Peyer's patch (tissue), 4 donors: ENCODE measurements at regions not wholly inside any gene's neighbourhood (a gene's known extent, or its start where the extent isn't known, plus 50 kb on each side); places are given as distances from the start of the nearest gene placed in this dataset.

Experiments
- DNase-seq, 3 donors: peaks; one replicate each; pipeline ENCODE4 v3.0.0-alpha.2; 2017 to 2019
- H3K27ac ChIP-seq, 4 donors: fragments of 200-600 bp; sonication (generic); one replicate each; pipeline ENCODE4 v1.5.1; 2016 to 2019
- H3K27me3 ChIP-seq, 2 donors: fragments of 200-600 bp; sonication (generic); one replicate each; pipeline ENCODE4 v1.5.1; 2019
- H3K36me3 ChIP-seq, 3 donors: fragments of 200-600 bp; sonication (generic); one replicate each; pipeline ENCODE4 v1.5.1; 2016 to 2019
- H3K4me1 ChIP-seq, 4 donors: fragments of 200-600 bp; sonication (generic); one replicate each; pipeline ENCODE4 v1.5.1; 2016 to 2019
- H3K4me3 ChIP-seq, 4 donors: fragments of 200-600 bp; sonication (generic); 1 replicate in 3 of 4; 2 replicates in 1 of 4; pipeline ENCODE4 v1.5.1; 2016 to 2019; ENCODE audit warnings: mild to moderate bottlenecking in 1 of 4
- H3K9me3 ChIP-seq, 4 donors: fragments of 200-600 bp; sonication (generic); one replicate each; pipeline ENCODE4 v1.5.1; 2016 to 2019; ENCODE audit warnings: mild to moderate bottlenecking in 1 of 4
- CTCF ChIP-seq, 6 experiments: fragments of 450-650 bp in 4 of 6; fragments of 200-600 bp in 2 of 6; sonication (generic) in 1 of 6; IDR thresholded peaks; one replicate each; pipeline ENCODE4 v1.5.1; 2017 to 2019; ENCODE audit warnings: antibody characterized with exemption in 6 of 6, mild to moderate bottlenecking in 3 of 6, moderate library complexity in 1 of 6
- POLR2A ChIP-seq, 2 donors: fragments of 450-650 bp; IDR thresholded peaks; one replicate each; pipeline ENCODE4 v1.5.1; 2017; ENCODE audit warnings: antibody characterized with exemption in 2 of 2, mild to moderate bottlenecking in 2 of 2, moderate library complexity in 2 of 2

DNA sequence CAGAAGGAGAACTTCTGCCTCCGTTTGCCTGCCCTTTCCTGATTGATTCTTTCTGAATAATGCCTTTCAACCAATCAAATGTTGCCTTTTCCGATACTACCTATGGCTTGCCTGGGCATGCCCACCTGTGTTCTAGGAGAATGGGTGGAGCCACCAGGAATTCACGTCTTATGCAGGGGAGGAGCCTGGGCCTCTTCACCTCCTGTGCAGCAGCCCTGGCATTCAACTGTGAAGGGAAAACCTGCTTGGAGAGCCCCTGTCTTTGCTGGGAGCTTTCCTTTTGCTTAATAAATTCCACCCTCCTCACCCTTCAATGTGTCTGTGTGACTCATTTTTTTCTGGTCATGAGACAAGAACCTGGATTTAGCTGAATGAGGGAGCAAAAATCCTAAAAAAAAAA lies 730.7 kb downstream of the UQCRFS1 start:
- Histone ChIP-seq H3K27ac (no peak overlapping the region), H3K27me3 (no peaks in the 10 kb centered on the region), H3K4me3 (no peak overlapping the region), H3K9me3 (no peaks in the 10 kb centered on the region), H3K36me3 (no peaks in the 10 kb centered on the region), H3K4me1 (no peaks in the 10 kb centered on the region)
- TF ChIP-seq POLR2A (IDR thresholded peaks at IDR 0.05) (no peak), CTCF (IDR thresholded peaks at IDR 0.05) (no peak)
- no peak for DNase-seq

- Histone ChIP-seq H3K4me1 (no peaks in the 10 kb centered on the region), H3K36me3 (no peaks in the 10 kb centered on the region), H3K9me3 (no peaks in the 10 kb centered on the region), H3K27me3 (no peaks in the 10 kb centered on the region), H3K4me3 (no peak overlapping the region), H3K27ac (peak overlapping the region in 1 of 4 donors; percentile 35)
- no peak for DNase-seq
- TF ChIP-seq CTCF (IDR thresholded peaks at IDR 0.05) (no peak), POLR2A (IDR thresholded peaks at IDR 0.05) (no peak)
Measured at GRCh38 chr19:28481674-28482073, 731.3 kb downstream of the UQCRFS1 start.

- Histone ChIP-seq H3K27me3 (no peaks in the 10 kb centered on the region), H3K9me3 (no peaks in the 10 kb centered on the region), H3K4me1 (no peaks in the 10 kb centered on the region), H3K27ac (no peak overlapping the region), H3K4me3 (no peak overlapping the region), H3K36me3 (no peaks in the 10 kb centered on the region)
- DNase-seq = no peak
- no peak for TF ChIP-seq POLR2A (IDR thresholded peaks at IDR 0.05)
- TF ChIP-seq CTCF (IDR thresholded peaks at IDR 0.05) = no peak
Measured at GRCh38 chr19:28475525-28475924, 737.4 kb downstream of the UQCRFS1 start.

- no peaks in the 10 kb centered on the region for H3K36me3 ChIP-seq
- no peak overlapping the region for H3K27ac ChIP-seq
- no peaks in the 10 kb centered on the region for H3K9me3 ChIP-seq
- DNase-seq = peak in 1 of 3 donors; percentile 49
- H3K4me3 ChIP-seq = no peak overlapping the region
- no peaks in the 10 kb centered on the region for H3K27me3 ChIP-seq
- TF ChIP-seq POLR2A (IDR thresholded peaks at IDR 0.05) (no peak), CTCF (IDR thresholded peaks at IDR 0.05) (no peak)
- H3K4me1 ChIP-seq = no peaks in the 10 kb centered on the region
Measured at GRCh38 chr19:28472843-28473242, 740.1 kb downstream of the UQCRFS1 start.

GRCh38 chr19:28471731-28472510 lies 741.0 kb downstream of the UQCRFS1 start:
- no peak for DNase-seq
- Histone ChIP-seq H3K9me3 (no peaks in the 10 kb centered on the region), H3K27ac (no peak overlapping the region), H3K36me3 (no peaks in the 10 kb centered on the region), H3K4me1 (no peaks in the 10 kb centered on the region), H3K4me3 (no peak overlapping the region), H3K27me3 (no peaks in the 10 kb centered on the region)
- TF ChIP-seq CTCF (IDR thresholded peaks at IDR 0.05) (no peak), POLR2A (IDR thresholded peaks at IDR 0.05) (no peak)
